ENCODE measurements at regions not wholly inside any gene's neighbourhood (a gene's known extent, or its start where the extent isn't known, plus 50 kb on each side); places are given as distances from the start of the nearest gene placed in this dataset.

- Histone ChIP-seq H3K9me3 (ENCODE audit: severe bottlenecking) (no peaks in the 10 kb centered on the region), H3K36me3 (no peaks in the 10 kb centered on the region), H3K27ac (no peak overlapping the region), H3K27me3 (ENCODE audit: insufficient read depth, low read depth, severe bottlenecking) (peaks cover 43% of the 10 kb centered on the region), H3K4me3 (ENCODE audit: low read depth, low read length) (no peak overlapping the region)
- no peak for DNase-seq
- TF ChIP-seq CTCF (IDR thresholded peaks at IDR 0.05; ENCODE audit: low read depth, low read length), result no peak
Observed at GRCh38 chr5:174376056-174376455, 330.6 kb downstream of the NSG2 start.

GRCh38 chr5:174376726-174377373, 331.3 kb downstream of the NSG2 start:
- no peaks in the 10 kb centered on the region for H3K9me3 ChIP-seq (ENCODE audit: severe bottlenecking)
- no peak for TF ChIP-seq CTCF (IDR thresholded peaks at IDR 0.05; ENCODE audit: low read depth, low read length)
- peaks cover 45% of the 10 kb centered on the region for H3K27me3 ChIP-seq (ENCODE audit: insufficient read depth, low read depth, severe bottlenecking)
- DNase-seq, result no peak
- no peak overlapping the region for H3K27ac ChIP-seq
- no peak overlapping the region for H3K4me3 ChIP-seq (ENCODE audit: low read depth, low read length)
- no peaks in the 10 kb centered on the region for H3K36me3 ChIP-seq

GRCh38 chr5:174378121-174378874, 332.8 kb downstream of the NSG2 start:
- DNase-seq, result no peak
- peaks cover 39% of the 10 kb centered on the region for H3K27me3 ChIP-seq (ENCODE audit: insufficient read depth, low read depth, severe bottlenecking)
- H3K9me3 ChIP-seq (ENCODE audit: severe bottlenecking), result no peaks in the 10 kb centered on the region
- TF ChIP-seq CTCF (IDR thresholded peaks at IDR 0.05; ENCODE audit: low read depth, low read length), result no peak
- H3K4me3 ChIP-seq (ENCODE audit: low read depth, low read length), result no peak overlapping the region
- H3K27ac ChIP-seq, result no peak overlapping the region
- H3K36me3 ChIP-seq, result no peaks in the 10 kb centered on the region

- Histone ChIP-seq H3K36me3 (no peaks in the 10 kb centered on the region), H3K4me3 (ENCODE audit: low read depth, low read length) (no peak overlapping the region), H3K27me3 (ENCODE audit: insufficient read depth, low read depth, severe bottlenecking) (peaks cover 39% of the 10 kb centered on the region), H3K9me3 (ENCODE audit: severe bottlenecking) (no peaks in the 10 kb centered on the region), H3K27ac (no peak overlapping the region)
- no peak for DNase-seq
- TF ChIP-seq CTCF (IDR thresholded peaks at IDR 0.05; ENCODE audit: low read depth, low read length), result no peak
Observed at GRCh38 chr5:174380311-174380710, 334.8 kb downstream of the NSG2 start.

GRCh38 chr5:174381241-174381640, 335.7 kb downstream of the NSG2 start:
- no peaks in the 10 kb centered on the region for H3K36me3 ChIP-seq
- H3K9me3 ChIP-seq (ENCODE audit: severe bottlenecking), result no peaks in the 10 kb centered on the region
- TF ChIP-seq CTCF (IDR thresholded peaks at IDR 0.05; ENCODE audit: low read depth, low read length), result no peak
- peaks cover 48% of the 10 kb centered on the region for H3K27me3 ChIP-seq (ENCODE audit: insufficient read depth, low read depth, severe bottlenecking)
- H3K4me3 ChIP-seq (ENCODE audit: low read depth, low read length), result no peak overlapping the region
- H3K27ac ChIP-seq, result no peak overlapping the region
- no peak for DNase-seq
